PFSK-1 (cell line): ENCODE measurements at regions not wholly inside any gene's neighbourhood (a gene's known extent, or its start where the extent isn't known, plus 50 kb on each side); places are given as distances from the start of the nearest gene placed in this dataset.

Source experiments
- FOXP2 ChIP-seq: optimal IDR thresholded peaks from 2 replicates; pipeline ENCODE3; 2011; ENCODE audit warnings: borderline replicate concordance, control low read depth, inconsistent platforms; ENCODE audit not compliant: insufficient read depth; ENCODE audit errors: extremely low read length, extremely low read depth
- POLR2AphosphoS5 ChIP-seq: IDR thresholded peaks from 2 replicates; pipeline ENCODE4 v1.6.1; 2012; ENCODE audit warnings: low read depth, mild to moderate bottlenecking, control low read depth, low read length, moderate library complexity
- REST ChIP-seq, 2 experiments: IDR thresholded peaks; 2 replicates each; pipeline versions ENCODE4 v1.6.1 to v1.8.0; 2011 to 2012; ENCODE audit warnings: low read depth in 2 of 2, low read length in 2 of 2, control low read depth in 1 of 2, inconsistent platforms in 1 of 2, mild to moderate bottlenecking in 1 of 2, moderate library complexity in 1 of 2; ENCODE audit not compliant: insufficient read depth in 1 of 2
- SIN3A ChIP-seq: IDR thresholded peaks from 2 replicates; pipeline ENCODE4 v1.6.1; 2012; ENCODE audit warnings: mild to moderate bottlenecking, low read length, moderate library complexity, borderline replicate concordance; ENCODE audit not compliant: insufficient read depth
- TAF1 ChIP-seq: IDR thresholded peaks from 2 replicates; pipeline ENCODE4 v1.6.1; 2012; ENCODE audit warnings: low read length, control low read depth, borderline replicate concordance; ENCODE audit not compliant: insufficient read depth

DNA sequence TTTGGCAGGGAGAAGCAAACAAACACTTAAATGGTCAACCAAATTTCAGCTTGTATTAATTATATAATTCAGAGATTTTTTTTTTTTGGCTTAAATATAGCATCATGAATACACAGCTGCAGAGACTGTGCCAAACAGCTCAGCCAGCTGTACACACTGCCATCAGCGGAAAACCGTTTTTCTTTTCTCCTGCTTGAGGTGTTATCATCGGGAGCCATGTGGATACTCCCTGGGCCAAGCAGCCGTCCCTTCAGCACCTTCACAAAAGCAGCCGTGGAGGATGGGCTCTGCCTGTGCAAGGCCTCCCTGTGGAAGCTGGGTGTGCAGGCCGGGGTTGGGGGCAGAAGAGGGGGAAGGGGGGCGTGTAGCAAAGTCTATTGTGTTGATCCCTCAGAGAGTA, 85.0 kb downstream of the NUF2 start:
- no peak for TF ChIP-seq TAF1
- TF ChIP-seq FOXP2: no peak
- TF ChIP-seq SIN3A: no peak
- no peak for TF ChIP-seq REST (IDR thresholded peaks at IDR 0.05; ENCODE audit: insufficient read depth in 1 of 2, low read depth in 2 of 2, low read length in 2 of 2)
- TF ChIP-seq POLR2AphosphoS5: no peak

DNA sequence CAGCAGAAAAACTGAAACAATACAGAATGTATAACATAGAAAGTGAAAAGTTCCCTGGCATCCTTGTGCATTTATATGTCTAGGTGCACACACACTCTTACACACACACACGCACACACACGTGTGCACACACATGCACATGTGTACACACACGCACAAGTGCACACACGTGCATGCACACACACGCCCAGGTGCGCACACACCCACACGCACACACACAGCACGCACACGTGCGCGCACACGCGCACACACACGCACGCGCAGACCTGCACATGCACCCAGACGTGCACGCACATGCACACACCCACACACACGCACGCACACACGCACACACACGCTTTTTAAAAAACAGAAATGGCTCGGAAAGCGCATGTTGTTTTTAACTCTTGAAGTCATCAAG, 86.5 kb downstream of the NUF2 start:
- TF ChIP-seq FOXP2: no peak
- TF ChIP-seq TAF1: no peak
- TF ChIP-seq POLR2AphosphoS5: no peak
- no peak for TF ChIP-seq SIN3A
- no peak for TF ChIP-seq REST (IDR thresholded peaks at IDR 0.05; ENCODE audit: insufficient read depth in 1 of 2, low read depth in 2 of 2, low read length in 2 of 2)

DNA sequence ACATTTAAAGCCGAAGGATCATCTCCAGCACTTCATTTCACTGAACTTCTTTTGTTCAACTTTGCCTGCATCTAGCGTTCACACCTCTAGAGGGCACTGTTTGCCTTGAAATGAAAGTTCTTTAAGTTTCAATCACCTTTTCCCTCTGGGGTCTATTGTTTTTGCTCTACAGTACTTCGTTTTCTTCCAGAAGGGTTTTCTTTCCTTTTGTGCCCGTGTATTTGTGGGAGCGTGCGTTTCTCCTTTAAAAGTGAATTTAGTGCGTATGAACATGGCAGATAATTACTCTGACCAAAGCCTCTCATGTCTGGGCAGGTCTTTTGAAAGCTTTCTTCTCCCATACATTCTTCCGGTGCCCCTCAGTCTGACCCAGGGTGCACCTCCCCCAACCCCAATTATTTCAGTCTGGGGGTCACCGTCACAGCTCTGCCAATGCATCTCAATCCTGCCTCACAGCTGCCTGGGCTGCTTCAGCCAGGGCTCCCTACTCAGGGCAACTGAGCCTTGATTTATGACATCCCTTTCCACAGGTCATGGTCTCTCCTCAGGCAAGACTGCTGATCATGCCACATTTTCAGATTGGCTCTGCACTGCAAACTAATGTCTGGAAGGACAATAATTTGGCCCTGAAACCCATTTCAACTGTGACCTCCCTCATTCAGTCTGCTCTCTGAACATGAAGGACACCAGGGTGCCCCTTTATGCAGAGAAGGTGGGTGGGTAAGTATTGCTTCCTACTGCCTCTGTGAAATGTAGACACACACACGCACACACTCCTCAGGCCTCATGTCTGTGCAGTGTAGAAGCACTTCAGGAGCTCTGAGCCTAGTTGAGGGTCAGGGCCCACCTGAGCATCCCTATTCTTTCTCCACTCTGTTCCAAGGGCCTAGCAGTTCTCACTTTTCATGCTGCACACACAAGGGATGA, 88.6 kb downstream of the NUF2 start:
- no peak for TF ChIP-seq FOXP2
- no peak for TF ChIP-seq REST (IDR thresholded peaks at IDR 0.05; ENCODE audit: insufficient read depth in 1 of 2, low read depth in 2 of 2, low read length in 2 of 2)
- no peak for TF ChIP-seq POLR2AphosphoS5
- TF ChIP-seq TAF1: no peak
- TF ChIP-seq SIN3A: no peak

DNA sequence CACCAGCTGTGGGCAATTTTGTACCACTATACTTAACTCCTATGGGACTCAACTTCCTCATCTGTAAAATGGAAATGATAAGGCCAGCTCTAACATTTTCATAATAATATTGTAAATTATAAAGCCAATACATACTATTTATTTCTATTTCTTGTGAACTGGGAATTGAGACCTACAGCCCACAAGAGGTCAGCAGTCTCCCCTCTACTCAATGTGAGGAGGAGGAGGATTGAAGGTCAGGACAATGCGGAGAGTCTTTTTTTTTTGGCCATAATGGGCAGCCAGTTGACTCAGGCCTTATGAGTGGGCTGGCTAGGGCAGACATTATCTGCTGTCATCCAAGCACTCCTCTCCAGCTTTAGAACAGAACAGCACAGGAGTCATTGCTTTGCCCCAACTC, 90.5 kb downstream of the NUF2 start:
- no peak for TF ChIP-seq FOXP2
- no peak for TF ChIP-seq TAF1
- no peak for TF ChIP-seq POLR2AphosphoS5
- TF ChIP-seq REST (IDR thresholded peaks at IDR 0.05; ENCODE audit: insufficient read depth in 1 of 2, low read depth in 2 of 2, low read length in 2 of 2): no peak
